ENCODE measurements at regions not wholly inside any gene's neighbourhood (a gene's known extent, or its start where the extent isn't known, plus 50 kb on each side); places are given as distances from the start of the nearest gene placed in this dataset.

- DNase-seq = no peak
These were observed 459.6 kb downstream of the NSUN3 start for GRCh38 chr3:94522488-94522887.

- no peak for DNase-seq
These were observed 461.4 kb downstream of the NSUN3 start for GRCh38 chr3:94524102-94524919.

- DNase-seq = no peak
These were observed 462.2 kb downstream of the NSUN3 start for GRCh38 chr3:94525043-94525442.

GRCh38 chr3:94529816-94530215 lies 467.0 kb downstream of the NSUN3 start:
- no peak for DNase-seq

- DNase-seq = no peak
These were observed 470.1 kb downstream of the NSUN3 start for GRCh38 chr3:94532951-94533350.

GRCh38 chr3:94539937-94540336 lies 477.1 kb downstream of the NSUN3 start:
- no peak for DNase-seq

GRCh38 chr3:94543161-94543560 lies 480.3 kb downstream of the NSUN3 start:
- no peak for DNase-seq

GRCh38 chr3:94544131-94544789 lies 481.4 kb downstream of the NSUN3 start:
- no peak for DNase-seq

GRCh38 chr3:94548581-94549316 lies 485.9 kb downstream of the NSUN3 start:
- no peak for DNase-seq

- no peak for DNase-seq
These were observed 498.2 kb downstream of the NSUN3 start for GRCh38 chr3:94561094-94561493.

- DNase-seq = no peak
These were observed 501.4 kb downstream of the NSUN3 start for GRCh38 chr3:94564247-94564646.

- no peak for DNase-seq
These were observed 505.2 kb downstream of the NSUN3 start for GRCh38 chr3:94568041-94568440.

- DNase-seq = no peak
These were observed 510.5 kb downstream of the NSUN3 start for GRCh38 chr3:94573337-94573736.

GRCh38 chr3:94587291-94587690 lies 524.4 kb downstream of the NSUN3 start:
- DNase-seq = no peak

- no peak for DNase-seq
These were observed 530.8 kb downstream of the NSUN3 start for GRCh38 chr3:94593526-94594150.

- no peak for DNase-seq
These were observed 533.3 kb downstream of the NSUN3 start for GRCh38 chr3:94596141-94596540.

- DNase-seq = no peak
These were observed 534.2 kb downstream of the NSUN3 start for GRCh38 chr3:94596887-94597566.

GRCh38 chr3:94607778-94608177 lies 544.9 kb downstream of the NSUN3 start:
- no peak for DNase-seq

- DNase-seq = no peak
These were observed 547.0 kb downstream of the NSUN3 start for GRCh38 chr3:94609908-94610307.

- DNase-seq = no peak
These were observed 548.7 kb downstream of the NSUN3 start for GRCh38 chr3:94611596-94611995.

GRCh38 chr3:94612631-94613030 lies 549.8 kb downstream of the NSUN3 start:
- DNase-seq = no peak

- DNase-seq = no peak
These were observed 551.3 kb downstream of the NSUN3 start for GRCh38 chr3:94614192-94614591.
